ENCODE measurements at regions not wholly inside any gene's neighbourhood (a gene's known extent, or its start where the extent isn't known, plus 50 kb on each side); places are given as distances from the start of the nearest gene placed in this dataset.

- intact Hi-C loops (cut with DNase I) = no loop called here
- Histone ChIP-seq H3K9me3 (no peaks in the 10 kb centered on the region), H3K27ac (no peak overlapping the region), H3K4me1 (replicated peaks) (no peaks in the 10 kb centered on the region), H3K4me3 (no peak overlapping the region), H3K27me3 (replicated peaks; ENCODE audit: insufficient read depth) (no peaks in the 10 kb centered on the region), H3K36me3 (no peaks in the 10 kb centered on the region)
- no peak for TF ChIP-seq CTCF (IDR thresholded peaks at IDR 0.05)
- TF ChIP-seq POLR2AphosphoS5 (IDR thresholded peaks at IDR 0.05) = no peak
- no peak for TF ChIP-seq POLR2A (IDR thresholded peaks at IDR 0.05)
- WGBS = 27% methylated on average over 2 of the region's 2 CpGs
- DNase-seq (ENCODE audit: low spot score) = peak; percentile 7
Measured at GRCh38 chr3:59436164-59436958, 386.5 kb upstream of the CFAP20DC start.

GRCh38 chr3:59433546-59433945, 383.7 kb upstream of the CFAP20DC start:
- no peaks in the 10 kb centered on the region for H3K27me3 ChIP-seq (replicated peaks; ENCODE audit: insufficient read depth)
- no peak for DNase-seq (ENCODE audit: low spot score)
- 86% methylated on average over 4 of the region's 4 CpGs for WGBS
- intact Hi-C loops (cut with DNase I) = no loop called here
- TF ChIP-seq POLR2A (IDR thresholded peaks at IDR 0.05) = no peak
- no peak for TF ChIP-seq POLR2AphosphoS5 (IDR thresholded peaks at IDR 0.05)
- TF ChIP-seq CTCF (IDR thresholded peaks at IDR 0.05) = no peak
- no peaks in the 10 kb centered on the region for H3K4me1 ChIP-seq (replicated peaks)
- H3K27ac ChIP-seq = no peak overlapping the region
- no peaks in the 10 kb centered on the region for H3K36me3 ChIP-seq
- H3K4me3 ChIP-seq = no peak overlapping the region
- no peaks in the 10 kb centered on the region for H3K9me3 ChIP-seq

GRCh38 chr3:59432665-59433064, 382.8 kb upstream of the CFAP20DC start:
- intact Hi-C loops (cut with DNase I) = no loop called here
- Histone ChIP-seq H3K27me3 (replicated peaks; ENCODE audit: insufficient read depth) (no peaks in the 10 kb centered on the region), H3K27ac (no peak overlapping the region), H3K36me3 (no peaks in the 10 kb centered on the region), H3K4me3 (no peak overlapping the region), H3K4me1 (replicated peaks) (no peaks in the 10 kb centered on the region), H3K9me3 (no peaks in the 10 kb centered on the region)
- WGBS = 75% methylated on average over 5 of the region's 6 CpGs
- no peak for DNase-seq (ENCODE audit: low spot score)
- TF ChIP-seq POLR2AphosphoS5 (IDR thresholded peaks at IDR 0.05) (no peak), POLR2A (IDR thresholded peaks at IDR 0.05) (no peak), CTCF (IDR thresholded peaks at IDR 0.05) (no peak)

GRCh38 chr3:59430341-59430740, 380.5 kb upstream of the CFAP20DC start:
- no peak for DNase-seq (ENCODE audit: low spot score)
- no peaks in the 10 kb centered on the region for H3K9me3 ChIP-seq
- no peaks in the 10 kb centered on the region for H3K27me3 ChIP-seq (replicated peaks; ENCODE audit: insufficient read depth)
- intact Hi-C loops (cut with DNase I) = no loop called here
- H3K27ac ChIP-seq = no peak overlapping the region
- TF ChIP-seq CTCF (IDR thresholded peaks at IDR 0.05) (no peak), POLR2A (IDR thresholded peaks at IDR 0.05) (no peak), POLR2AphosphoS5 (IDR thresholded peaks at IDR 0.05) (no peak)
- WGBS = 69% methylated on average over 7 of the region's 7 CpGs
- H3K4me3 ChIP-seq = no peak overlapping the region
- no peaks in the 10 kb centered on the region for H3K36me3 ChIP-seq
- no peaks in the 10 kb centered on the region for H3K4me1 ChIP-seq (replicated peaks)

GRCh38 chr3:59429198-59429597, 379.4 kb upstream of the CFAP20DC start:
- intact Hi-C loops (cut with DNase I) = no loop called here
- 77% methylated on average over 2 of the region's 2 CpGs for WGBS
- no peaks in the 10 kb centered on the region for H3K36me3 ChIP-seq

More at GRCh38 chr3:59429198-59429597, 379.4 kb upstream of the CFAP20DC start:
- no peak for TF ChIP-seq POLR2AphosphoS5 (IDR thresholded peaks at IDR 0.05)
- no peak for TF ChIP-seq POLR2A (IDR thresholded peaks at IDR 0.05)
- no peak for TF ChIP-seq CTCF (IDR thresholded peaks at IDR 0.05)
- no peak for DNase-seq (ENCODE audit: low spot score)
- H3K27me3 ChIP-seq (replicated peaks; ENCODE audit: insufficient read depth) = no peaks in the 10 kb centered on the region
- H3K27ac ChIP-seq = no peak overlapping the region
- H3K4me1 ChIP-seq (replicated peaks) = no peaks in the 10 kb centered on the region
- no peak overlapping the region for H3K4me3 ChIP-seq
- H3K9me3 ChIP-seq = no peaks in the 10 kb centered on the region
